Loucy (cell line): ENCODE measurements at regions not wholly inside any gene's neighbourhood (a gene's known extent, or its start where the extent isn't known, plus 50 kb on each side); places are given as distances from the start of the nearest gene placed in this dataset.
"Not testable (repeated sequence)": the region's sequence is repeated elsewhere in the genome, so short reads cannot be mapped to it uniquely, and the experiment has no call there.

Experiments
- H2AFZ ChIP-seq: fragments of 200-600 bp; sonication (generic); 2 replicates; pipeline ENCODE4 v1.6.0; 2016; ENCODE audit warnings: antibody characterized with exemption, mild to moderate bottlenecking, low read length, moderate library complexity
- H3F3A ChIP-seq: fragments of 200-600 bp; 2 replicates; pipeline ENCODE4 v1.6.0; 2016; ENCODE audit warnings: antibody characterized with exemption, low read depth, mild to moderate bottlenecking
- H3K27me3 ChIP-seq: fragments of 200-600 bp; sonication (generic); 2 replicates; pipeline ENCODE4 v1.6.1; 2014; ENCODE audit warnings: low read length, mild to moderate bottlenecking; ENCODE audit not compliant: insufficient read depth, poor library complexity, severe bottlenecking
- H3K36me3 ChIP-seq: fragments of 200-600 bp; sonication (generic); 2 replicates; pipeline ENCODE4 v1.6.1; 2016; ENCODE audit warnings: low read length; ENCODE audit not compliant: insufficient read depth
- H3K4me1 ChIP-seq: fragments of 200-600 bp; sonication (generic); 2 replicates; pipeline ENCODE4 v1.5.1; 2014; ENCODE audit warnings: low read length, mild to moderate bottlenecking; ENCODE audit not compliant: insufficient read depth, poor library complexity, severe bottlenecking
- H3K4me2 ChIP-seq: fragments of 200-600 bp; sonication (generic); 2 replicates; pipeline ENCODE4 v1.6.0; 2014; ENCODE audit warnings: antibody characterized with exemption, low read length, low read depth, mild to moderate bottlenecking; ENCODE audit not compliant: poor library complexity, severe bottlenecking
- H3K4me3 ChIP-seq: fragments of 200-600 bp; sonication (generic); 2 replicates; pipeline ENCODE4 v1.5.1; 2014; ENCODE audit warnings: low read length, mild to moderate bottlenecking, mixed read lengths; ENCODE audit not compliant: poor library complexity, severe bottlenecking
- H3K79me2 ChIP-seq: fragments of 200-600 bp; sonication (generic); 2 replicates; pipeline ENCODE4 v1.6.1; 2014; ENCODE audit warnings: low read length; ENCODE audit not compliant: insufficient read depth
- H3K9ac ChIP-seq: fragments of 200-600 bp; sonication (generic); 2 replicates; pipeline ENCODE4 v1.6.0; 2014; ENCODE audit warnings: mild to moderate bottlenecking, low read depth, low read length, moderate library complexity; ENCODE audit not compliant: poor library complexity, severe bottlenecking
- H3K9me2 ChIP-seq: fragments of 200-600 bp; sonication (generic); replicated peaks from 2 replicates; pipeline ENCODE4 v1.6.1; 2016; ENCODE audit warnings: low read depth, low read length, mixed read lengths
- H3K9me3 ChIP-seq: fragments of 200-600 bp; sonication (generic); 2 replicates; pipeline ENCODE4 v1.6.1; 2014; ENCODE audit warnings: mild to moderate bottlenecking, antibody characterized with exemption, low read length, low read depth; ENCODE audit not compliant: insufficient read depth
- H4K20me1 ChIP-seq: fragments of 200-600 bp; sonication (generic); 2 replicates; pipeline ENCODE4 v1.6.0; 2014; ENCODE audit warnings: antibody characterized with exemption, low read length, mild to moderate bottlenecking; ENCODE audit not compliant: insufficient read depth, poor library complexity, severe bottlenecking
- CTCF ChIP-seq: fragments of 200-600 bp; sonication (generic); conservative IDR thresholded peaks from 2 replicates; pipeline ENCODE4 v1.5.1; 2014; ENCODE audit warnings: mild to moderate bottlenecking, antibody characterized with exemption, low read length
- EZH2phosphoT487 ChIP-seq: fragments of 200-600 bp; IDR thresholded peaks from 2 replicates; pipeline ENCODE4 v1.6.1; 2018; ENCODE audit warnings: antibody characterized with exemption, mild to moderate bottlenecking, moderate library complexity, borderline replicate concordance

GRCh38 chr6:103101267-103101666, 1707.8 kb downstream of the GRIK2 start:
- Histone ChIP-seq H2AFZ (no peak overlapping the region), H3K4me2 (no peak overlapping the region), H3K4me1 (no peaks in the 10 kb centered on the region), H3K79me2 (no peaks in the 10 kb centered on the region), H3K36me3 (no peaks in the 10 kb centered on the region), H3K27me3 (no peaks in the 10 kb centered on the region), H4K20me1 (no peaks in the 10 kb centered on the region), H3K9ac (no peak overlapping the region), H3K9me2 (no peaks in the 10 kb centered on the region), H3K4me3 (no peak overlapping the region), H3K9me3 (no peaks in the 10 kb centered on the region), H3F3A (no peaks in the 10 kb centered on the region)
- no peak for TF ChIP-seq CTCF
- no peak for TF ChIP-seq EZH2phosphoT487

DNA sequence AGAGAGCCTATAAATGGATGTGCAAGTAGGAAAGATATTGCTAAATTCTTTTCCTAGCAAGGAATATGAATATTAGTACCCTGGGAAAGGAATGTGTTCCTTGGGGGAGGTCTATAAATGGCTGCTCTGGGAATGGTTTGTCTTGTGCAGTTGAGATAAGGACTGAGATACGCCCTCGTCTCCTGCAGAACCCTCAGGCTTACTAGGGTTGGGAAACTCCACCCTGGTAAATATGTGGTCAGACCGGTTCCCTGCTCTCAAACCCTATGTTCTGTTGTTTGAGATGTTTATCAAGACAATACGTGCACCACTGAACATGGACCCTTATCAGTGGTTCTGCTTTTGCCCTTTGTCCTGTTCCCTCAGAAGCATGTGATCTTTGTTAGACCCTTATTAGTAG, 1698.9 kb downstream of the GRIK2 start:
- H2AFZ ChIP-seq, H3K4me1 ChIP-seq, H3K9me3 ChIP-seq, H3K36me3 ChIP-seq, H3F3A ChIP-seq, H3K79me2 ChIP-seq, H3K4me3 ChIP-seq, H3K27me3 ChIP-seq, H3K9me2 ChIP-seq, H4K20me1 ChIP-seq, H3K9ac ChIP-seq, H3K4me2 ChIP-seq: not testable (repeated sequence)

DNA sequence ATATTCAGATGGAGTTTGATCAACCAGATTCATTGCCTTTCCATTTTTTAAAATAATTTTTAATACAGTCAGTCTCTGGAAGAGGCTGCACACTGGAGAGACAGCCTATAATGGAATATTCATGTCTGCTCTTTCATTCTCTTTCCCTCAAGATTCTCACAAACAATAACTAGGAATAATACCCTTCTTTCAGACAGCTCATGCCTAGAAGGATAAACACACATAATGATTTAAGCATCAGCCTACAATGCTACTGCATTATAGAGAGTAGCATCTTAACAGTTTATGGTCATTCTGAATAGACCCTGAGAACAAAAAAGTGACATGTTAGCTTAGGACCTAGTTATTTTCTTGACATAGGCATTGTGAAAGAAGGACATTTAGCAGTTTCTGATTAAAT, 1692.3 kb downstream of the GRIK2 start:
- TF ChIP-seq CTCF (no peak), EZH2phosphoT487 (no peak)
- no peaks in the 10 kb centered on the region for H3F3A ChIP-seq
- no peak overlapping the region for H3K9ac ChIP-seq
- H3K79me2 ChIP-seq: no peaks in the 10 kb centered on the region
- no peak overlapping the region for H3K4me2 ChIP-seq
- no peaks in the 10 kb centered on the region for H3K36me3 ChIP-seq
- H3K9me3 ChIP-seq: no peaks in the 10 kb centered on the region
- no peak overlapping the region for H2AFZ ChIP-seq
- no peaks in the 10 kb centered on the region for H3K9me2 ChIP-seq
- H3K4me1 ChIP-seq: no peaks in the 10 kb centered on the region
- H3K27me3 ChIP-seq: no peaks in the 10 kb centered on the region
- no peak overlapping the region for H3K4me3 ChIP-seq
- no peaks in the 10 kb centered on the region for H4K20me1 ChIP-seq

DNA sequence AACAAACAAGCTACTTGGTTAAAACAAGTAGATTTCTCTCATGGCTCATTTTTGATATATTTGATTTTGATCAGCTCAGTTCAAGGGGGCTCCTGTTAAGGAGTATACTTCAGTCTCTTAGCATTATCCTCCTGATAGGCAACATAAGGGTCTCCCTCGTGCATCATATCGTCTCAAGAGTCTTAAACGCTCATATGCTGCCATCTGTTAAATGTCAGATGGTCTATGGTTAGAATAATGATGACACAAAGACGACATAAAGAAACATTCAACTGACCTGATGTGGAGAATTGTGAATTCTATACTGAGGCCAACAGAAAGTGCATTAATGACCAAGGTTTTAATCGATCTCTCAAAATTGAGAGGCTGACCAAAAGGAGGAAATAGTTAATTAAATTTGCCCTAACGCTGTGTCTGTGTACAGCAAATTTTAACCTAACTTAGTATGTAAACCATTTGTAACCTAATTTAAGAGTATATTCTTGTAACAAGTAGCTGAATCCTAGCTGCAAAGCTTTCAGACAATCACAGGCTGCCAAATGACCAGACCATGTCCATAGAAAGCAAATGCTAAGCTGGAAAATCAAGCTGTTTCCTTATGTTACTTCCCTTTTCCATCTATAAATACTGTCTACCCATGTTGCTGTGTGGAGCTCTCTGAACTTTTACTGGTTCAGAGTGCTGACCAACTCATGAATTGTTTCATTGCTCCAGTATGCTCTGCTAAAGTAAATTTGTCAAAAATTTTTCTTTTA, 1688.5 kb downstream of the GRIK2 start:
- H3K4me3 ChIP-seq: no peak overlapping the region
- no peaks in the 10 kb centered on the region for H4K20me1 ChIP-seq
- no peaks in the 10 kb centered on the region for H3K9me3 ChIP-seq
- H3K36me3 ChIP-seq: no peaks in the 10 kb centered on the region
- H3K9me2 ChIP-seq: no peaks in the 10 kb centered on the region
- no peaks in the 10 kb centered on the region for H3K79me2 ChIP-seq
- H2AFZ ChIP-seq: no peak overlapping the region
- H3K4me1 ChIP-seq: no peaks in the 10 kb centered on the region
- no peak for TF ChIP-seq CTCF
- TF ChIP-seq EZH2phosphoT487: no peak
- H3K4me2 ChIP-seq: no peak overlapping the region
- no peaks in the 10 kb centered on the region for H3K27me3 ChIP-seq
- H3K9ac ChIP-seq: no peak overlapping the region
- H3F3A ChIP-seq: no peaks in the 10 kb centered on the region
